Loucy (cell line): ENCODE measurements at regions not wholly inside any gene's neighbourhood (a gene's known extent, or its start where the extent isn't known, plus 50 kb on each side); places are given as distances from the start of the nearest gene placed in this dataset.
"Not testable (repeated sequence)": the region's sequence is repeated elsewhere in the genome, so short reads cannot be mapped to it uniquely, and the experiment has no call there.

Source experiments
- H2AFZ ChIP-seq: fragments of 200-600 bp; sonication (generic); 2 replicates; pipeline ENCODE4 v1.6.0; 2016; ENCODE audit warnings: antibody characterized with exemption, mild to moderate bottlenecking, low read length, moderate library complexity
- H3F3A ChIP-seq: fragments of 200-600 bp; 2 replicates; pipeline ENCODE4 v1.6.0; 2016; ENCODE audit warnings: antibody characterized with exemption, low read depth, mild to moderate bottlenecking
- H3K27me3 ChIP-seq: fragments of 200-600 bp; sonication (generic); 2 replicates; pipeline ENCODE4 v1.6.1; 2014; ENCODE audit warnings: low read length, mild to moderate bottlenecking; ENCODE audit not compliant: insufficient read depth, poor library complexity, severe bottlenecking
- H3K36me3 ChIP-seq: fragments of 200-600 bp; sonication (generic); 2 replicates; pipeline ENCODE4 v1.6.1; 2016; ENCODE audit warnings: low read length; ENCODE audit not compliant: insufficient read depth
- H3K4me1 ChIP-seq: fragments of 200-600 bp; sonication (generic); 2 replicates; pipeline ENCODE4 v1.5.1; 2014; ENCODE audit warnings: low read length, mild to moderate bottlenecking; ENCODE audit not compliant: insufficient read depth, poor library complexity, severe bottlenecking
- H3K4me2 ChIP-seq: fragments of 200-600 bp; sonication (generic); 2 replicates; pipeline ENCODE4 v1.6.0; 2014; ENCODE audit warnings: antibody characterized with exemption, low read length, low read depth, mild to moderate bottlenecking; ENCODE audit not compliant: poor library complexity, severe bottlenecking
- H3K4me3 ChIP-seq: fragments of 200-600 bp; sonication (generic); 2 replicates; pipeline ENCODE4 v1.5.1; 2014; ENCODE audit warnings: low read length, mild to moderate bottlenecking, mixed read lengths; ENCODE audit not compliant: poor library complexity, severe bottlenecking
- H3K79me2 ChIP-seq: fragments of 200-600 bp; sonication (generic); 2 replicates; pipeline ENCODE4 v1.6.1; 2014; ENCODE audit warnings: low read length; ENCODE audit not compliant: insufficient read depth
- H3K9ac ChIP-seq: fragments of 200-600 bp; sonication (generic); 2 replicates; pipeline ENCODE4 v1.6.0; 2014; ENCODE audit warnings: mild to moderate bottlenecking, low read depth, low read length, moderate library complexity; ENCODE audit not compliant: poor library complexity, severe bottlenecking
- H3K9me2 ChIP-seq: fragments of 200-600 bp; sonication (generic); replicated peaks from 2 replicates; pipeline ENCODE4 v1.6.1; 2016; ENCODE audit warnings: low read depth, low read length, mixed read lengths
- H3K9me3 ChIP-seq: fragments of 200-600 bp; sonication (generic); 2 replicates; pipeline ENCODE4 v1.6.1; 2014; ENCODE audit warnings: mild to moderate bottlenecking, antibody characterized with exemption, low read length, low read depth; ENCODE audit not compliant: insufficient read depth
- H4K20me1 ChIP-seq: fragments of 200-600 bp; sonication (generic); 2 replicates; pipeline ENCODE4 v1.6.0; 2014; ENCODE audit warnings: antibody characterized with exemption, low read length, mild to moderate bottlenecking; ENCODE audit not compliant: insufficient read depth, poor library complexity, severe bottlenecking

GRCh38 chr2:87093252-87093651, 71.6 kb upstream of the PLGLB1 start:
- not testable (repeated sequence) for H3K9me2 ChIP-seq, H3K79me2 ChIP-seq, H3F3A ChIP-seq, H2AFZ ChIP-seq, H3K36me3 ChIP-seq, H3K9me3 ChIP-seq, H3K4me1 ChIP-seq, H3K27me3 ChIP-seq, H3K4me3 ChIP-seq, H3K4me2 ChIP-seq, H3K9ac ChIP-seq, H4K20me1 ChIP-seq

DNA sequence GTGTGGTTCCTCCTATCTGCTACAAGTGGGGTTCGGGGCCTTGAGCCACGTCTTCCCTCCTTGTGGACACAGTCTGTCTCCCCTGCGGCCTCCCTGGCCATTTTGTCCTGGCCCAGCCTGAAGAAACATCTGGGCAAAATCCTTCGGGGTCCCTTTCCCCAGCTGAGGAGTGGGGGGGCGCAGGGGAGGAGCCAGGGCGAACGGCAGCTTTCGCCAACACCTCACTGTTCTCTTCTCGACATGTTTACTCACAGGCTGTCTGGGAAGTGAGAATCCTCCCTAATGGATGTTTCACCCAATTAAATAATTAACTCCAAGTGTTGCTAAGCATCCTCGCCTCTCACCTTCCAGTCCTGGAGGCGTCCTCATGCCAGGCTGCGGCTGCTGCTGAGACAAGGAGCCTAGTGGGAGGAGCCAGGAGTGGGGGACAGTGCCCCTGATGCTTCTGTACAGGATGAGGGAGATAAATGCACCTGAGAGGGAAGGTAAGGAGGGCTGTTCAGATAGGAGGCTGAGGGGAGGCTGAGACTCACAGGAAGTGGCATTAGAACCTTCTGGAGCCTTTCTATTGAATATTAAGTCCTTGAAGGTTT, 72.4 kb upstream of the PLGLB1 start:
- not testable (repeated sequence) for H3K4me1 ChIP-seq, H3K36me3 ChIP-seq, H2AFZ ChIP-seq, H3K9me3 ChIP-seq, H3K79me2 ChIP-seq, H3K9ac ChIP-seq, H3K4me3 ChIP-seq, H3K27me3 ChIP-seq, H3K4me2 ChIP-seq, H4K20me1 ChIP-seq, H3K9me2 ChIP-seq, H3F3A ChIP-seq

DNA sequence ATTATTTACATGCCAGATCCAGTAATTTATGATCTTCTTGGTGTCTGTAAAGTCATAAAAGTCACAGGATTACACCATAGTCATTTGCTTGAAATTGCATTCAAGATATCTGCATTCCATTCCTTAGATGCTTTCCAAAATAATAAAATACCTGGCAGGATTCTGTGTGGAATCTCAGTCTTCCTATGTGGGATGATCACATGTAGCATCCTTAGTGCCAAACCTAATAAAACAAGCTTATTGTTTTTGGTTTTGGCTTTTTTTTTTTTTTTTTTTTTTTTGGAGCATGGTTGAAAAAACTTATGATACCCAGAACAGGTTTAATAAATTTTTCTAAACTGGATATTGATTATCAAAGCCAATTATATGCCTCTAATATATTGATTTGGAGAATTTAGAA, 74.2 kb upstream of the PLGLB1 start:
- not testable (repeated sequence) for H3K36me3 ChIP-seq, H3K4me2 ChIP-seq, H3K27me3 ChIP-seq, H3K4me1 ChIP-seq, H3K9me3 ChIP-seq, H3K4me3 ChIP-seq, H2AFZ ChIP-seq, H3F3A ChIP-seq, H3K9me2 ChIP-seq, H3K79me2 ChIP-seq, H3K9ac ChIP-seq, H4K20me1 ChIP-seq

DNA sequence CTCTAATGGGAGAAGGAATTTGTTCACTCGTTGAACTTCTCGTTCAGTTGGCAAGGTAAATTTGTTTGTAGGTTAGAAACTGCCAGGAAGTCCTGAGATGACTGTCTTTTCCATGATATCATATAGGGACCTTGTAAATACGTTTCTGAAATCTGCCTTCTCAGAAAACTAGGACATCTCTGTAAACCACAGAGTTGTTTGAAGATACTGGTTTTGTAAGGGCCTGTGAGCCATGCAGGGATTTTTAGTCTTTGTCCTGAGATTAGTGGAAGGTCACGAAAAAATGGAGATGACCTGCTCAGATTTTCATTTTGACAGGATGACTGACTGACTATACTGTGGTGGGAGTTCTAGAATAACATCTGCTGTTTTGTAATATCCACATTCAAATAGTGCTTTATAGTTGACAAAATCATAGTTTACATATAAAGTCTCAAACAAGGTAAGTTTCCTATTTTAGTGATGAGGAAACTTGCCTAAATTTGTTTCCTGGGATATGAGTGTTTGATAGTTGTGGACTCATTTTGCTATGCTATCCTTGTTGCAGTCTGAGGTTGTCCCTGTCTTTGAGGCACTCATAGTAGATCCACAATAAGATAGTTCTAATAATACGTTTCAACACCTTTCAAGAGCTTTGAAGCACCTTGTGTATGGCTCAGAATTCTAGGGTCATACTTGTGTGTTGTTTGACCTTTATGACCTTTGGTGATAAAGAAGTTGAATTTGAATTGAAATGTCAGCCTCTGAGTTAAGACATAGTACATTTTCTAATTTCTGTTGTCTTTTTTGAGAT, 107.3 kb upstream of the PLGLB1 start:
- not testable (repeated sequence) for H4K20me1 ChIP-seq, H3F3A ChIP-seq, H3K79me2 ChIP-seq, H3K4me1 ChIP-seq, H3K4me2 ChIP-seq, H3K27me3 ChIP-seq, H3K36me3 ChIP-seq, H2AFZ ChIP-seq, H3K9me2 ChIP-seq, H3K9ac ChIP-seq, H3K9me3 ChIP-seq, H3K4me3 ChIP-seq

- H3K36me3 ChIP-seq, H3K4me1 ChIP-seq, H4K20me1 ChIP-seq, H3K79me2 ChIP-seq, H3K9me3 ChIP-seq, H3K4me2 ChIP-seq, H3F3A ChIP-seq, H3K9ac ChIP-seq, H2AFZ ChIP-seq, H3K9me2 ChIP-seq, H3K4me3 ChIP-seq, H3K27me3 ChIP-seq: not testable (repeated sequence)
Measured at GRCh38 chr2:87132577-87132976, 110.9 kb upstream of the PLGLB1 start.

GRCh38 chr2:87151835-87152493, 130.3 kb upstream of the PLGLB1 start:
- not testable (repeated sequence) for H3K4me1 ChIP-seq, H3K4me2 ChIP-seq, H3K9me3 ChIP-seq, H4K20me1 ChIP-seq, H2AFZ ChIP-seq, H3K4me3 ChIP-seq, H3K79me2 ChIP-seq, H3F3A ChIP-seq, H3K36me3 ChIP-seq, H3K27me3 ChIP-seq, H3K9ac ChIP-seq, H3K9me2 ChIP-seq

DNA sequence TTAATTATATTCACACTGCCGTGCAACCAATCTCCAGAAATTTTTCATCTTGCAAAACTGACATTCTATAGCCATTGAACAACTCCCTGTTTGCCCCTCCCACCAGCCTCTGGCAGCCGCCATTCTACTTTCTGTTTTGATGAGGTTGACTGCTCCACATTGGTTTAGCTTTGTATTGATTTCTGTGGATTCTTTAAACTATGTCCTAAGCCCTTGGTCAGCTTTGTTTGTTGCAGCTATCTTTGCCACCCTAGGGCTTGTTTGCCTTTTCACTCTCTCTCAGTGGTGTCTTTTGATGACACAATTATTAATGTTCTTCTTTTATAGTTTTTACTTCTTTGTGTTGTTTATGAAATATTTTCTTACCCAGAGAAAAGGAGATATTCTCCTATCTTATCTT, 152.8 kb upstream of the PLGLB1 start:
- H3K9me2 ChIP-seq, H4K20me1 ChIP-seq, H3K36me3 ChIP-seq, H3K79me2 ChIP-seq, H2AFZ ChIP-seq, H3K9ac ChIP-seq, H3K4me2 ChIP-seq, H3F3A ChIP-seq, H3K9me3 ChIP-seq, H3K4me1 ChIP-seq, H3K4me3 ChIP-seq, H3K27me3 ChIP-seq: not testable (repeated sequence)
